ENCODE measurements at regions not wholly inside any gene's neighbourhood (a gene's known extent, or its start where the extent isn't known, plus 50 kb on each side); places are given as distances from the start of the nearest gene placed in this dataset.
"Not testable (repeated sequence)": the region's sequence is repeated elsewhere in the genome, so short reads cannot be mapped to it uniquely, and the experiment has no call there.

GRCh38 chr4:100907465-100908454, 389.9 kb upstream of the EMCN start:
- Histone ChIP-seq H3K9me3 (ENCODE audit: low read depth) (no peaks in the 10 kb centered on the region), H3K4me3 (no peak overlapping the region), H3K4me1 (ENCODE audit: low read depth) (no peaks in the 10 kb centered on the region), H3K27ac (no peak overlapping the region), H3K36me3 (no peaks in the 10 kb centered on the region), H3K27me3 (no peaks in the 10 kb centered on the region)
- peak; percentile 34 for TF ChIP-seq CTCF (IDR thresholded peaks at IDR 0.05; ENCODE audit: low read depth, low read length)
- peak in 1 of 2 donors; percentile 35 for DNase-seq (ENCODE audit: low read depth in 1 of 2, low spot score in 1 of 2)

GRCh38 chr4:100906973-100907372, 389.2 kb upstream of the EMCN start:
- H3K36me3 ChIP-seq = no peaks in the 10 kb centered on the region
- no peaks in the 10 kb centered on the region for H3K27me3 ChIP-seq
- no peaks in the 10 kb centered on the region for H3K4me1 ChIP-seq (ENCODE audit: low read depth)
- H3K4me3 ChIP-seq = no peak overlapping the region
- H3K27ac ChIP-seq = no peak overlapping the region
- no peak for TF ChIP-seq CTCF (IDR thresholded peaks at IDR 0.05; ENCODE audit: low read depth, low read length)
- no peaks in the 10 kb centered on the region for H3K9me3 ChIP-seq (ENCODE audit: low read depth)
- no peak for DNase-seq (ENCODE audit: low read depth in 1 of 2, low spot score in 1 of 2)

- not testable (repeated sequence) for DNase-seq (ENCODE audit: low read depth in 1 of 2, low spot score in 1 of 2); H3K4me3 ChIP-seq; H3K27me3 ChIP-seq; H3K9me3 ChIP-seq (ENCODE audit: low read depth); H3K4me1 ChIP-seq (ENCODE audit: low read depth); H3K36me3 ChIP-seq; H3K27ac ChIP-seq
Observed at GRCh38 chr4:100900945-100901344, 383.1 kb upstream of the EMCN start.

- no peaks in the 10 kb centered on the region for H3K4me1 ChIP-seq (ENCODE audit: low read depth)
- H3K27ac ChIP-seq = no peak overlapping the region
- H3K36me3 ChIP-seq = no peaks in the 10 kb centered on the region
- no peaks in the 10 kb centered on the region for H3K9me3 ChIP-seq (ENCODE audit: low read depth)
- H3K4me3 ChIP-seq = no peak overlapping the region
- H3K27me3 ChIP-seq = no peaks in the 10 kb centered on the region
- no peak for TF ChIP-seq CTCF (IDR thresholded peaks at IDR 0.05; ENCODE audit: low read depth, low read length)
- no peak for DNase-seq (ENCODE audit: low read depth in 1 of 2, low spot score in 1 of 2)
Observed at GRCh38 chr4:100900134-100900533, 382.3 kb upstream of the EMCN start.

GRCh38 chr4:100898844-100899243, 381.0 kb upstream of the EMCN start:
- Histone ChIP-seq H3K27me3 (no peaks in the 10 kb centered on the region), H3K4me1 (ENCODE audit: low read depth) (no peaks in the 10 kb centered on the region), H3K27ac (no peak overlapping the region), H3K36me3 (no peaks in the 10 kb centered on the region), H3K4me3 (no peak overlapping the region), H3K9me3 (ENCODE audit: low read depth) (no peaks in the 10 kb centered on the region)
- TF ChIP-seq CTCF (IDR thresholded peaks at IDR 0.05; ENCODE audit: low read depth, low read length) = no peak
- no peak for DNase-seq (ENCODE audit: low read depth in 1 of 2, low spot score in 1 of 2)

DNA sequence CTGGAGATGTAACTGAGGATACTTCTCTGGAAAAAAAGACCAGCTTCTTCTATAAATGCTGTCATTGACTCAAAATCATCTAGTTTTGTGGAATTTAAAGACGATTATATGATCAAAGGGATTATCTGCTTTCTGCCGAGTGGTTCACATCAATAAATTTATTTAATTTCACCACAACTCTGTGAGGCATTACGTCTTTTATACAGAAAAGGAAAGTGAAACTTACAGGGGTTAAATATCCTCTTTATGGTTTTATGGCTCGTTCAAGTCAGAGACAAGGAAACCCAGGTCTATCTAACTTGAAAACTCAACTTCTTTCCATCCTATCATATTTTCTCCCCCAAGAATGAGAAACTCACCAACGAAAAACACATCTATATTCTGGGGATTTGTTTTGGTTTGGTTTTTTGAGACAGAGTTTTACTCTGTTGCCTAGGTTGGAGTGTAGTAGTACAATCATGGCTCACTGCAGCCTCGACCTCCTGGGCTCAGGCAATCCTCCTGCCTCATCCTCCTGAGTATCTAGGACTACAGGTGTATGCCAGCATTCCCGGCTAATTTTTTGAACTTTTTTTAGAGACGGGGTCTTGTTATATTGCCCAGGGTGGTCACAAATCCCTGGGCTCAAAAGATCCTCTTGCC, 377.9 kb upstream of the EMCN start:
- Histone ChIP-seq H3K4me3 (no peak overlapping the region), H3K9me3 (ENCODE audit: low read depth) (no peaks in the 10 kb centered on the region), H3K27me3 (no peaks in the 10 kb centered on the region), H3K36me3 (no peaks in the 10 kb centered on the region), H3K4me1 (ENCODE audit: low read depth) (no peaks in the 10 kb centered on the region), H3K27ac (no peak overlapping the region)
- DNase-seq (ENCODE audit: low read depth in 1 of 2, low spot score in 1 of 2) = peak in 1 of 2 donors; percentile 5
- TF ChIP-seq CTCF (IDR thresholded peaks at IDR 0.05; ENCODE audit: low read depth, low read length) = no peak

Measured in cardiac muscle cell (in vitro differentiated cells and primary cell).